ENCODE measurements at regions not wholly inside any gene's neighbourhood (a gene's known extent, or its start where the extent isn't known, plus 50 kb on each side); places are given as distances from the start of the nearest gene placed in this dataset.
"Not testable (repeated sequence)": the region's sequence is repeated elsewhere in the genome, so short reads cannot be mapped to it uniquely, and the experiment has no call there.

GRCh38 chr7:101757879-101758278 lies 59.5 kb upstream of the CUX1 start:
- no peaks in the 10 kb centered on the region; the same call in 2 of the 3 replicates for H3K9me3 ChIP-seq (replicated peaks; ENCODE audit: control insufficient read depth, insufficient read depth, low read length)
- no peak overlapping the region for H3K9ac ChIP-seq (ENCODE audit: control insufficient read depth, insufficient read depth, low read length)
- DNase-seq (ENCODE audit: low read depth, low spot score): no peak
- H3K4me3 ChIP-seq: no peak overlapping the region
- no TSS peak for BruUV-seq (replicated peaks)
- POLR2A ChIA-PET: no interaction called here
- RAD21 ChIA-PET (ENCODE audit: unreplicated experiment): no interaction called here
- SMC1A ChIA-PET (ENCODE audit: uncharacterized antibody, unreplicated experiment): no interaction called here
- CTCF ChIA-PET: no interaction called here
- no peak for TF ChIP-seq ETV6 (conservative IDR thresholded peaks at IDR 0.05 in 1 of 2, IDR thresholded peaks at IDR 0.05 in 1 of 2; ENCODE audit: borderline replicate concordance in 1 of 2, low read depth in 1 of 2)
- TF ChIP-seq FOS (IDR thresholded peaks at IDR 0.05; ENCODE audit: borderline replicate concordance, extremely low read depth, insufficient read length): no peak
- no peak for TF ChIP-seq ZNF207 (IDR thresholded peaks at IDR 0.05; ENCODE audit: borderline replicate concordance)
- no peaks in the 10 kb centered on the region for H3K36me3 ChIP-seq (ENCODE audit: control insufficient read depth in 2 of 2, insufficient read depth in 2 of 2, low read length in 1 of 2)
- no peak for ATAC-seq
- FAIRE-seq: no peak
- H3K4me1 ChIP-seq (ENCODE audit: control insufficient read depth, insufficient read depth, low read length): peaks cover 4% of the 10 kb centered on the region; the same call in 1 of the 2 replicates
- no peaks in the 10 kb centered on the region for H4K20me1 ChIP-seq (ENCODE audit: control insufficient read depth, insufficient read depth)
- no peaks in the 10 kb centered on the region for H3K27me3 ChIP-seq (replicated peaks in 1 of 2; ENCODE audit: control insufficient read depth in 2 of 2, insufficient read depth in 2 of 2, low read length in 1 of 2)
- no peak overlapping the region for H3K27ac ChIP-seq (ENCODE audit: control insufficient read depth, insufficient read depth)
- in situ Hi-C loops (cut with MboI): no loop called here
- H3K79me2 ChIP-seq (ENCODE audit: control insufficient read depth, insufficient read depth, low read length): no peaks in the 10 kb centered on the region
- no peak overlapping the region for H2AFZ ChIP-seq (ENCODE audit: control insufficient read depth, low read depth, low read length)
- intact Hi-C loops (cut with micrococcal nuclease; ENCODE audit: unreplicated experiment): no loop called here
- WGBS (ENCODE audit: insufficient coverage, insufficient replicate concordance, low lambda C conversion rate, missing lambda C conversion rate): 65% methylated on average over 7 of the region's 7 CpGs
- no peak overlapping the region for H3K4me2 ChIP-seq (ENCODE audit: control insufficient read depth, insufficient read depth)

- H3K4me3 ChIP-seq; ATAC-seq; H3K36me3 ChIP-seq (ENCODE audit: control insufficient read depth in 2 of 2, insufficient read depth in 2 of 2, low read length in 1 of 2); H3K79me2 ChIP-seq (ENCODE audit: control insufficient read depth, insufficient read depth, low read length); FAIRE-seq; H3K9me3 ChIP-seq (replicated peaks; ENCODE audit: control insufficient read depth, insufficient read depth, low read length); BruUV-seq (replicated peaks); DNase-seq (ENCODE audit: low read depth, low spot score); H3K27ac ChIP-seq (ENCODE audit: control insufficient read depth, insufficient read depth); H3K9ac ChIP-seq (ENCODE audit: control insufficient read depth, insufficient read depth, low read length); H3K27me3 ChIP-seq (replicated peaks in 1 of 2; ENCODE audit: control insufficient read depth in 2 of 2, insufficient read depth in 2 of 2, low read length in 1 of 2); in situ Hi-C loops (cut with MboI); H3K4me1 ChIP-seq (ENCODE audit: control insufficient read depth, insufficient read depth, low read length); H2AFZ ChIP-seq (ENCODE audit: control insufficient read depth, low read depth, low read length); POLR2A ChIA-PET; intact Hi-C loops (cut with micrococcal nuclease; ENCODE audit: unreplicated experiment); H3K4me2 ChIP-seq (ENCODE audit: control insufficient read depth, insufficient read depth); H4K20me1 ChIP-seq (ENCODE audit: control insufficient read depth, insufficient read depth): not testable (repeated sequence)
- SMC1A ChIA-PET (ENCODE audit: uncharacterized antibody, unreplicated experiment): interaction anchor here (1.5 kb wide), 1 partner anchor 15 kb away, joined by 7 read pairs; no protein-coding TSS in a partner anchor
- RAD21 ChIA-PET (ENCODE audit: unreplicated experiment): interaction anchor here (1.2 kb wide), 1 partner anchor 15 kb away, joined by 4 read pairs; no protein-coding TSS in a partner anchor
- WGBS (ENCODE audit: insufficient coverage, insufficient replicate concordance, low lambda C conversion rate, missing lambda C conversion rate): 90% methylated on average over 2 of the region's 2 CpGs
- CTCF ChIA-PET: interaction anchor here (1.6 kb wide), 1 partner anchor 15 kb away, joined by 7 read pairs; no protein-coding TSS in a partner anchor
Observed at GRCh38 chr7:101758519-101758918, 58.9 kb upstream of the CUX1 start.
